WERI-Rb-1 (cell line): ENCODE measurements at regions not wholly inside any gene's neighbourhood (a gene's known extent, or its start where the extent isn't known, plus 50 kb on each side); places are given as distances from the start of the nearest gene placed in this dataset.

Source experiments
- DNase-seq: peaks from one replicate; pipeline ENCODE4 v3.0.0-alpha.2; 2020
- H3K27ac ChIP-seq: fragments of 250-450 bp; sonication (Bioruptor Pico); 2 replicates; pipeline ENCODE4 v1.5.1; 2020; ENCODE audit warnings: mild to moderate bottlenecking, moderate library complexity
- H3K27me3 ChIP-seq: fragments of 250-450 bp; sonication (Bioruptor Pico); 2 replicates; pipeline ENCODE4 v1.5.1; 2021; ENCODE audit warnings: mild to moderate bottlenecking, low read depth, moderate library complexity; ENCODE audit not compliant: insufficient read depth, severe bottlenecking
- H3K36me3 ChIP-seq: fragments of 250-450 bp; sonication (Bioruptor Pico); 2 replicates; pipeline ENCODE4 v1.5.1; 2020; ENCODE audit warnings: mild to moderate bottlenecking, moderate library complexity
- H3K4me3 ChIP-seq: 2 replicates; pipeline ENCODE4 v1.5.1; 2011; ENCODE audit warnings: low read depth, mild to moderate bottlenecking, control low read depth, low read length
- H3K9me3 ChIP-seq: fragments of 250-450 bp; sonication (Bioruptor Pico); 2 replicates; pipeline ENCODE4 v1.5.1; 2021; ENCODE audit warnings: mild to moderate bottlenecking, moderate library complexity; ENCODE audit not compliant: severe bottlenecking
- CTCF ChIP-seq: IDR thresholded peaks from 2 replicates; pipeline ENCODE4 v1.5.1; 2011; ENCODE audit warnings: low read depth, mild to moderate bottlenecking, control low read depth, inconsistent platforms, low read length

- H3K9me3 ChIP-seq = no peaks in the 10 kb centered on the region
- DNase-seq = no peak
- no peak for TF ChIP-seq CTCF
- no peaks in the 10 kb centered on the region for H3K27me3 ChIP-seq
- no peak overlapping the region for H3K4me3 ChIP-seq
- no peak overlapping the region for H3K27ac ChIP-seq
- no peaks in the 10 kb centered on the region for H3K36me3 ChIP-seq
Observed at GRCh38 chr1:244205906-244206305, 154.8 kb downstream of the ZBTB18 start.

- H3K9me3 ChIP-seq = no peaks in the 10 kb centered on the region
- DNase-seq = no peak
- no peaks in the 10 kb centered on the region for H3K27me3 ChIP-seq
- no peak for TF ChIP-seq CTCF
- no peaks in the 10 kb centered on the region for H3K36me3 ChIP-seq
- no peak overlapping the region for H3K27ac ChIP-seq
- no peak overlapping the region for H3K4me3 ChIP-seq
Observed at GRCh38 chr1:244207042-244207934, 156.2 kb downstream of the ZBTB18 start.

GRCh38 chr1:244207935-244208244, 156.8 kb downstream of the ZBTB18 start:
- no peak for DNase-seq
- TF ChIP-seq CTCF = no peak
- Histone ChIP-seq H3K9me3 (no peaks in the 10 kb centered on the region), H3K27ac (no peak overlapping the region), H3K4me3 (no peak overlapping the region), H3K27me3 (no peaks in the 10 kb centered on the region), H3K36me3 (no peaks in the 10 kb centered on the region)

- H3K4me3 ChIP-seq = no peak overlapping the region
- no peaks in the 10 kb centered on the region for H3K27me3 ChIP-seq
- no peak for DNase-seq
- no peak for TF ChIP-seq CTCF
- H3K27ac ChIP-seq = no peak overlapping the region
- H3K36me3 ChIP-seq = no peaks in the 10 kb centered on the region
- H3K9me3 ChIP-seq = peaks cover 6% of the 10 kb centered on the region
Observed at GRCh38 chr1:244209955-244210354, 158.9 kb downstream of the ZBTB18 start.

- no peak overlapping the region for H3K27ac ChIP-seq
- H3K9me3 ChIP-seq = peaks cover 7% of the 10 kb centered on the region
- no peaks in the 10 kb centered on the region for H3K36me3 ChIP-seq
- no peak overlapping the region for H3K4me3 ChIP-seq
- no peaks in the 10 kb centered on the region for H3K27me3 ChIP-seq
- peak; percentile 61 for DNase-seq
- peak; percentile 88 for TF ChIP-seq CTCF
Observed at GRCh38 chr1:244210884-244211558, 159.9 kb downstream of the ZBTB18 start.
